K562 (cell line): ENCODE measurements at regions not wholly inside any gene's neighbourhood (a gene's known extent, or its start where the extent isn't known, plus 50 kb on each side); places are given as distances from the start of the nearest gene placed in this dataset.

Source experiments
- CTCF ChIP-seq, 3 experiments: IDR thresholded peaks in 2 of 3; conservative IDR thresholded peaks in 1 of 3; 2 replicates each; pipeline ENCODE4 v1.5.1; 2011 to 2012; ENCODE audit warnings: low read length in 3 of 3, mild to moderate bottlenecking in 3 of 3, control low read depth in 2 of 3, improper control_type of control experiment in 1 of 3, inconsistent platforms in 1 of 3, low read depth in 1 of 3, mixed read lengths in 1 of 3, moderate library complexity in 1 of 3; ENCODE audit not compliant: insufficient read depth in 2 of 3
- E2F3 ChIP-seq: fragments of 250-450 bp; sonication (Bioruptor Pico); IDR thresholded peaks from 2 replicates; pipeline ENCODE4 v1.4.0; 2020; ENCODE audit warnings: mild to moderate bottlenecking
- SFPQ ChIP-seq: fragments of 200-400 bp; formaldehyde crosslinking; IDR thresholded peaks from 2 replicates; pipeline ENCODE4 v1.6.1; 2017; ENCODE audit warnings: mild to moderate bottlenecking, low read depth, low read length, moderate library complexity
- ZBTB49 ChIP-seq: sonication (generic); formaldehyde crosslinking; IDR thresholded peaks from 2 replicates; pipeline ENCODE4 v1.8.0; 2022; ENCODE audit warnings: missing genetic modification reagents, mild to moderate bottlenecking, borderline replicate concordance

DNA sequence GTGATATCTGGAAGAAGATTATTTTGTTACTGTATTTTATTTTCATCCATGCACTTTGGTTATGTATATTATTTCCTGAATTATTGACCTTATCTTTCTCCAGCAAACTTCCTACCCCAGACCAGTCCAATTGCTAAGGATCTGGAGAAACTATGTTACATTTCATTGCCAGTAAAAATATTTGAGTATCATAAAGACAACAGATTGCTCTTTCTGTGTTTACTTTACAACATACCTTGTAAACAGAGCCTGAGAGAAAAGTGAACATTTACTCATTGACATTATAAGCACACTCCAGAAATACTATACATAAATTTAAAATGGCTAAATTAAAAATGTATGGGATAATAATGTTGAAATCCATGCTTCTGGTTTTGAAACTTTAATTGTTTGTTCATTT is 186.2 kb upstream of the FAM3C start (continued):
- no peak for TF ChIP-seq SFPQ
- TF ChIP-seq E2F3, result no peak
- no peak for TF ChIP-seq ZBTB49 (CRISPR knock-in tag)
- TF ChIP-seq CTCF (IDR thresholded peaks at IDR 0.05 in 2 of 3, conservative IDR thresholded peaks at IDR 0.05 in 1 of 3; ENCODE audit: insufficient read depth in 2 of 3, low read depth in 1 of 3, low read length in 3 of 3), result no peak
